ENCODE measurements at regions not wholly inside any gene's neighbourhood (a gene's known extent, or its start where the extent isn't known, plus 50 kb on each side); places are given as distances from the start of the nearest gene placed in this dataset.

- WGBS, 2 donors, result 93 to 97% methylated on average over 2 of the region's 2 CpGs
- ATAC-seq (ENCODE audit: insufficient read depth, low FRiP score), result no peak
- DNase-seq, result no peak
- Histone ChIP-seq H3K9ac (ENCODE audit: insufficient read depth in 1 of 2, low read length in 2 of 2) (no peak overlapping the region), H3K27me3 (ENCODE audit: control insufficient read depth in 3 of 3, insufficient read depth in 3 of 3, low read length in 2 of 3) (peaks cover 0 to 3% (median 0%) of the 10 kb centered on the region in 3 donors), H3K27ac (ENCODE audit: low read depth in 1 of 2, low read length in 1 of 2) (no peak overlapping the region), H3K36me3 (ENCODE audit: control insufficient read depth in 4 of 4, insufficient read depth in 4 of 4, low read length in 4 of 4) (no peaks in the 10 kb centered on the region), H3K4me3 (no peak overlapping the region), H3K4me1 (ENCODE audit: control insufficient read depth in 5 of 5, insufficient read depth in 5 of 5, low read length in 5 of 5) (no peaks in the 10 kb centered on the region), H3K9me3 (ENCODE audit: control insufficient read depth in 4 of 4, insufficient read depth in 3 of 4, low read length in 3 of 4) (peaks cover 0 to 9% (median 0%) of the 10 kb centered on the region in 4 donors)
- TF ChIP-seq CTCF (IDR thresholded peaks at IDR 0.05; ENCODE audit: control extremely low read depth, extremely low read depth), result no peak
Observed at GRCh38 chr11:120041625-120042024, 96.3 kb downstream of the TRIM29 start.

- Histone ChIP-seq H3K4me1 (ENCODE audit: control insufficient read depth in 5 of 5, insufficient read depth in 5 of 5, low read length in 5 of 5) (no peaks in the 10 kb centered on the region), H3K27me3 (ENCODE audit: control insufficient read depth in 3 of 3, insufficient read depth in 3 of 3, low read length in 2 of 3) (peaks cover 0 to 3% (median 0%) of the 10 kb centered on the region in 3 donors), H3K27ac (ENCODE audit: low read depth in 1 of 2, low read length in 1 of 2) (no peak overlapping the region), H3K36me3 (ENCODE audit: control insufficient read depth in 4 of 4, insufficient read depth in 4 of 4, low read length in 4 of 4) (no peaks in the 10 kb centered on the region), H3K9ac (ENCODE audit: insufficient read depth in 1 of 2, low read length in 2 of 2) (no peak overlapping the region), H3K4me3 (no peak overlapping the region), H3K9me3 (ENCODE audit: control insufficient read depth in 4 of 4, insufficient read depth in 3 of 4, low read length in 3 of 4) (peaks cover 0 to 15% (median 0%) of the 10 kb centered on the region in 4 donors)
- no peak for TF ChIP-seq CTCF (IDR thresholded peaks at IDR 0.05; ENCODE audit: control extremely low read depth, extremely low read depth)
- no peak for ATAC-seq (ENCODE audit: insufficient read depth, low FRiP score)
- WGBS, 2 donors, result 70 to 74% methylated on average over 6 of the region's 6 CpGs
- no peak for DNase-seq
Observed at GRCh38 chr11:120040151-120040840, 97.6 kb downstream of the TRIM29 start.

- peaks cover 0 to 17% (median 0%) of the 10 kb centered on the region in 4 donors for H3K9me3 ChIP-seq (ENCODE audit: control insufficient read depth in 4 of 4, insufficient read depth in 3 of 4, low read length in 3 of 4)
- DNase-seq (no peak), ATAC-seq (ENCODE audit: insufficient read depth, low FRiP score) (no peak)
- WGBS, 2 donors, result 80 to 91% methylated on average over 1 of the region's 1 CpG
- TF ChIP-seq CTCF (IDR thresholded peaks at IDR 0.05; ENCODE audit: control extremely low read depth, extremely low read depth), result no peak
- H3K9ac ChIP-seq (ENCODE audit: insufficient read depth in 1 of 2, low read length in 2 of 2), result no peak overlapping the region
- no peaks in the 10 kb centered on the region for H3K27me3 ChIP-seq (ENCODE audit: control insufficient read depth in 3 of 3, insufficient read depth in 3 of 3, low read length in 2 of 3)
- no peak overlapping the region for H3K27ac ChIP-seq (ENCODE audit: low read depth in 1 of 2, low read length in 1 of 2)
- no peaks in the 10 kb centered on the region for H3K36me3 ChIP-seq (ENCODE audit: control insufficient read depth in 4 of 4, insufficient read depth in 4 of 4, low read length in 4 of 4)
- no peaks in the 10 kb centered on the region for H3K4me1 ChIP-seq (ENCODE audit: control insufficient read depth in 5 of 5, insufficient read depth in 5 of 5, low read length in 5 of 5)
- no peak overlapping the region for H3K4me3 ChIP-seq
Observed at GRCh38 chr11:120039039-120039438, 98.9 kb downstream of the TRIM29 start.

GRCh38 chr11:120037111-120037510 is 100.8 kb downstream of the TRIM29 start:
- no peak for TF ChIP-seq CTCF (IDR thresholded peaks at IDR 0.05; ENCODE audit: control extremely low read depth, extremely low read depth)
- H3K9me3 ChIP-seq (ENCODE audit: control insufficient read depth in 4 of 4, insufficient read depth in 3 of 4, low read length in 3 of 4), result peaks cover 0 to 15% (median 0%) of the 10 kb centered on the region in 4 donors
- 84 to 89% methylated on average over 3 of the region's 3 CpGs for WGBS, 2 donors
- H3K27ac ChIP-seq (ENCODE audit: low read depth in 1 of 2, low read length in 1 of 2), result no peak overlapping the region
- no peaks in the 10 kb centered on the region for H3K27me3 ChIP-seq (ENCODE audit: control insufficient read depth in 3 of 3, insufficient read depth in 3 of 3, low read length in 2 of 3)
- no peak overlapping the region for H3K9ac ChIP-seq (ENCODE audit: insufficient read depth in 1 of 2, low read length in 2 of 2)
- no peaks in the 10 kb centered on the region for H3K36me3 ChIP-seq (ENCODE audit: control insufficient read depth in 4 of 4, insufficient read depth in 4 of 4, low read length in 4 of 4)
- ATAC-seq (ENCODE audit: insufficient read depth, low FRiP score) (no peak), DNase-seq (no peak)
- H3K4me1 ChIP-seq (ENCODE audit: control insufficient read depth in 5 of 5, insufficient read depth in 5 of 5, low read length in 5 of 5), result peaks cover 0 to 6% (median 0%) of the 10 kb centered on the region in 5 donors
- H3K4me3 ChIP-seq, result no peak overlapping the region

All from lung (tissue), 11 donors.